ENCODE measurements at regions not wholly inside any gene's neighbourhood (a gene's known extent, or its start where the extent isn't known, plus 50 kb on each side); places are given as distances from the start of the nearest gene placed in this dataset.

DNA sequence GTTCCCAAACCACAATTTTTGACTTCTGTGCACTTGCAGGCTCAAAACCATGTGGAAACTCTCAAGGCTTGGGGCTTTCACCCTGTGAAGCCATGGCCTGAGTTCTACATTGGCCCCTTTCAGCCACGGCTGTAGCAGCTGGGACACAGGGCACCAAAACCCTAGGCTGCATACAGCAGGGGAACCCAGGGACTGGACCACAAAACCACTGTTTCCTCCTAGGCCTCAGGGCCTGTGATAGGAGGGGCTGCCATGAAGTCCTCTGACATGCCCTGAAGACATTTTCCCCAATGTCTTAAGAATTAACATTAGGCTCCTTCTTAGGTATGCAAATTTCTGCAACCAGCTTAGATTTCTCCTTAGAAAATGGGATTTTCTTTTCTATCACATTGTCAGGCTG is 312.1 kb upstream of the TUSC1 start:
- no peak overlapping the region for H3K4me3 ChIP-seq (ENCODE audit: control insufficient read depth, low read depth, low read length)
- TF ChIP-seq, protein P1, sequence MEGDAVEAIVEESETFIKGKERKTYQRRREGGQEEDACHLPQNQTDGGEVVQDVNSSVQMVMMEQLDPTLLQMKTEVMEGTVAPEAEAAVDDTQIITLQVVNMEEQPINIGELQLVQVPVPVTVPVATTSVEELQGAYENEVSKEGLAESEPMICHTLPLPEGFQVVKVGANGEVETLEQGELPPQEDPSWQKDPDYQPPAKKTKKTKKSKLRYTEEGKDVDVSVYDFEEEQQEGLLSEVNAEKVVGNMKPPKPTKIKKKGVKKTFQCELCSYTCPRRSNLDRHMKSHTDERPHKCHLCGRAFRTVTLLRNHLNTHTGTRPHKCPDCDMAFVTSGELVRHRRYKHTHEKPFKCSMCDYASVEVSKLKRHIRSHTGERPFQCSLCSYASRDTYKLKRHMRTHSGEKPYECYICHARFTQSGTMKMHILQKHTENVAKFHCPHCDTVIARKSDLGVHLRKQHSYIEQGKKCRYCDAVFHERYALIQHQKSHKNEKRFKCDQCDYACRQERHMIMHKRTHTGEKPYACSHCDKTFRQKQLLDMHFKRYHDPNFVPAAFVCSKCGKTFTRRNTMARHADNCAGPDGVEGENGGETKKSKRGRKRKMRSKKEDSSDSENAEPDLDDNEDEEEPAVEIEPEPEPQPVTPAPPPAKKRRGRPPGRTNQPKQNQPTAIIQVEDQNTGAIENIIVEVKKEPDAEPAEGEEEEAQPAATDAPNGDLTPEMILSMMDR (IDR thresholded peaks at IDR 0.05; ENCODE audit: control insufficient read depth, insufficient read depth, low read depth, low read length, missing control alignments): no peak
- no peak for DNase-seq (ENCODE audit: low read depth)

DNA sequence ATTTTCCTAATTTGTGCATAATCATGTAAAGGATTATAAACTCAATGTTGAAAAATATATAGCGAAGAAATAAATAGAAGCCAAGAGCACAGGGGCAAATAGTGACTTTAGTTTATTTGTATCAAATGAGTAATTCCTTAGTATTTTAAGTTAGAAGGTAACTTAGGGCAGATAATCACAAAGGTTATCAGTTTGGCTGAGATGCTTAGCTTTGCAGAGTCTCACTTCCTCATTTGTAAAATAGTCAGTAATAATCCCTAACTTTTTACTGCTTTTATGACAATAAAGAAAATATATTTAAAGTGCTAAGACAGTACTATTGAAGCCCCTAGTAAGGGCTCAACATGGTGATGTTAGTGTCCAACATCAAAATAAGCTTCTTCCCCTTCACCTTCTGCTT is 297.4 kb upstream of the TUSC1 start:
- DNase-seq (ENCODE audit: low read depth): no peak
- H3K4me3 ChIP-seq (ENCODE audit: control insufficient read depth, low read depth, low read length): no peak overlapping the region
- TF ChIP-seq, protein P1 (IDR thresholded peaks at IDR 0.05; ENCODE audit: control insufficient read depth, insufficient read depth, low read depth, low read length, missing control alignments): no peak

DNA sequence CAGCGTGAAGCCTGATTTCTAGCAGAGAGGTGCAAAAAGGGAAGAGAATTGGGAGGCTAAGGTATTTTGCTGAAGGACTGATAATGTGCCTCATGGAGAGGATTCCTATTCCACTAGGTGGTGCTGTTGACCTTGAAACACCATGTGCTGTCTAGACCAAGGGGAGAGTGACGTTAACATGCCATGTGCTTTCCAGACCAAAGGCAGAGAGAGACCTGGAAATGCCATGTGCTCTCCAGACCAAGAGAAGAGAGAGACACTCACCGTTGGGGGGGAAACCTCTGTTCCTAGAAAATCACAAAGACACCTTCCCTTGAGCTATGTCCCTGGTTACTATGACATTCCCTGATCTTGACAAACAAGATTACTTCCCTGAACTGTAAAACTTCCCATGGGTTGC is 286.0 kb upstream of the TUSC1 start:
- TF ChIP-seq, protein P1 (IDR thresholded peaks at IDR 0.05; ENCODE audit: control insufficient read depth, insufficient read depth, low read depth, low read length, missing control alignments): peak; percentile 66
- peak; percentile 50 for DNase-seq (ENCODE audit: low read depth)
- no peak overlapping the region for H3K4me3 ChIP-seq (ENCODE audit: control insufficient read depth, low read depth, low read length)

DNA sequence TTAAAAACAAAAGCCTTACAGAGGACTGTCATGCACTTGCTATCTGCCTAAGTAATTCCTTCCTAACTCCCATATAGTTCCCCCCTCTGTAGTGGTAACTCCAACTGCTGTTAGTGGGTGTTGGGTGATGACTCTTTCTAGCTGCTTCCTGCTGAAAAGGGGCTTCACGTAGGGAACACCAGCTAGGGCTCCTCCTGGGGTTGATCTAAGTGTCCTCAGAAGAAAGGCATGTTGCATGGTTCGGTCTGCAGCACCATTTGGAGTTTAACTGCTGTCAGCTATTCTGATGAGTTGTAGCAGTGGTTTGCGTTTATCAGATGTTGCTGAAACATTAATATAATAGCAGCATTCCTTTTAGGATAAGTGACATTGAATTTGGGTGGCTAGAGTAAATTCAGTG is 281.9 kb upstream of the TUSC1 start:
- no peak for DNase-seq (ENCODE audit: low read depth)
- TF ChIP-seq, protein P1 (IDR thresholded peaks at IDR 0.05; ENCODE audit: control insufficient read depth, insufficient read depth, low read depth, low read length, missing control alignments): no peak
- H3K4me3 ChIP-seq (ENCODE audit: control insufficient read depth, low read depth, low read length): no peak overlapping the region

DNA sequence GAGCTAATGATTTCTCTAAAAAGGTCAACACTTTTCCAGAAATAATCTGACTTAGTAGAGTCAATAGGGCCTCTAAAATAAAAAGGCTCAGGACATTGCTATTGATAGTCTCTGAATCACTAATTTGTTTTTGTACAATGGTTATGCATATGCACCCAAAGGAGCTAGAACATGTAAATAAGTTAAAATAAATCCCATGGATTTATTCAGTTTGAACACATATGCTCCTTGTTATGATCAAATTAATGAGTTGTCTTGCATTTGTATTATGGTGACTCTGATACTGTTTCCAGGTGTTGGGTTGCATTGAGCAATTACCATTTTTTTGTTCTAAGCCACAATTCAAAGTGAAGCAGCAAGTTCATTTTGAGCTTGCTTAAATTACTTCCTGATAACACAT is 276.0 kb upstream of the TUSC1 start:
- no peak for DNase-seq (ENCODE audit: low read depth)
- TF ChIP-seq, protein P1 (IDR thresholded peaks at IDR 0.05; ENCODE audit: control insufficient read depth, insufficient read depth, low read depth, low read length, missing control alignments): no peak
- H3K4me3 ChIP-seq (ENCODE audit: control insufficient read depth, low read depth, low read length): no peak overlapping the region

DNA sequence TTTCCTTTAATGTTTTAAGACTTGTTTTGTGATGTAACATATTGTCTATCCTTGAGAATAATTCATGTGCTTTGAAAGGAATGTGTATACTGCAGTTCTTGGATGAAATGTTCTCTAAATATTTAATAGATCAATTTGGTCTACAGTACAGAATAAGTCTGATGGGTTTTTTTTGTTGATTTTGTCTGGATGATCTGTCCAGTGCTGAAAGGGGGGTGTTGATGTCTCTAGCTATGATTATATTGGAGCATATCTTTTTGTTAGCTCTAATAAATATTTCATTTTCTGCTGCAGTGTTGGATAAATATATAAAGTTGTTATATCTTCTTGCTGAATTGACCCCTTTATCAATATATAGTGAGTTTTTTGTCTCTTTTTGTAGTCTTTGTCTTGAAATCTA is 269.9 kb upstream of the TUSC1 start:
- DNase-seq (ENCODE audit: low read depth): no peak
- TF ChIP-seq, protein P1 (IDR thresholded peaks at IDR 0.05; ENCODE audit: control insufficient read depth, insufficient read depth, low read depth, low read length, missing control alignments): no peak
- no peak overlapping the region for H3K4me3 ChIP-seq (ENCODE audit: control insufficient read depth, low read depth, low read length)

DNA sequence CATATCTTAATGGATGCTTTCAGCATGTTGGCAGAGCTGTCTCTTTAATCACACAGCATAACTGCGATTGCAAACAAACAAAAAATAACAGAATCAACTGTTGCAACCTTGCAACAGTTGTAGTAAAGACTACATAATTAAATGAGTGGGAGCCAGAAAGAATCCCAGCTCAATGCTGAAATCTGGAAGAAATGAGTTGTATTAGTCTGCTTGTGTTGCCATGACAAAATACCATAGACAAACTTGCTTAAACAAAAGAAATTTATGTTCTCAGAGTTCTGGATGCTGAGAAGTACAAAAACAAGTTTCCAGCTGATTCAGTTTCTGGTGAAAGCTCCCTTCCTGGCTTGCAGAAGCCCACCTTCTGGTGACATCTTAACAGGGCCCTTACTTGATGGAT is 260.9 kb upstream of the TUSC1 start:
- no peak for DNase-seq (ENCODE audit: low read depth)
- no peak overlapping the region for H3K4me3 ChIP-seq (ENCODE audit: control insufficient read depth, low read depth, low read length)
- TF ChIP-seq, protein P1 (IDR thresholded peaks at IDR 0.05; ENCODE audit: control insufficient read depth, insufficient read depth, low read depth, low read length, missing control alignments): no peak

All from AG09309 (cell line).